Uterus (tissue), 2 donors: ENCODE measurements at regions not wholly inside any gene's neighbourhood (a gene's known extent, or its start where the extent isn't known, plus 50 kb on each side); places are given as distances from the start of the nearest gene placed in this dataset.

Source experiments
- POLR2A ChIP-seq, 2 donors: fragments of 450-650 bp; IDR thresholded peaks; one replicate each; pipeline ENCODE4 v1.6.1; 2016; ENCODE audit warnings: antibody characterized with exemption in 2 of 2, mild to moderate bottlenecking in 1 of 2, moderate library complexity in 1 of 2
- TF ChIP-seq, protein P1 (sequence below), 4 experiments: fragments of 200-600 bp in 2 of 4; fragments of 450-650 bp in 2 of 4; sonication (generic) in 2 of 4; IDR thresholded peaks; one replicate each; pipeline ENCODE4 v1.5.1; 2016 to 2019; ENCODE audit warnings: antibody characterized with exemption in 4 of 4, mild to moderate bottlenecking in 2 of 4, moderate library complexity in 1 of 4

DNA sequence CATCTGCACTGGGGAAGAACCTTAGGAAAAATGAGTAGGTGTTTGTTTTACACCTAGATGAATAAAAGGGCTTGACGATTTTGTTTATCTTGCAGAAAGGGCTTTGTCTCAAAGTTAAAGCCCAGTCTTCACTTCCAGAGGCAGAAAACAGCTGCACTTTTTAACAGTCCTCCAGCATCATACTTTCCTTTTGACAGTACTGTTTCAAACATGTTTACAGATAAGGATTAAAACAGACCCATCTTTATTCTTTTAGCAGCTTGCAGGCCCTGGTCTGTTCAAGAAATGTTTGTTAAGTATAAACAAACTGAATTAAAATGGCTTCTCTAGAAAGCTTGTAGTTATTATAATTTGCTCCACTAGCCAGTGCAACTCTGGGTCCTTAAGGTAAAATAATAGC is 374.2 kb downstream of the EPHA7 start:
- TF ChIP-seq, protein P1, sequence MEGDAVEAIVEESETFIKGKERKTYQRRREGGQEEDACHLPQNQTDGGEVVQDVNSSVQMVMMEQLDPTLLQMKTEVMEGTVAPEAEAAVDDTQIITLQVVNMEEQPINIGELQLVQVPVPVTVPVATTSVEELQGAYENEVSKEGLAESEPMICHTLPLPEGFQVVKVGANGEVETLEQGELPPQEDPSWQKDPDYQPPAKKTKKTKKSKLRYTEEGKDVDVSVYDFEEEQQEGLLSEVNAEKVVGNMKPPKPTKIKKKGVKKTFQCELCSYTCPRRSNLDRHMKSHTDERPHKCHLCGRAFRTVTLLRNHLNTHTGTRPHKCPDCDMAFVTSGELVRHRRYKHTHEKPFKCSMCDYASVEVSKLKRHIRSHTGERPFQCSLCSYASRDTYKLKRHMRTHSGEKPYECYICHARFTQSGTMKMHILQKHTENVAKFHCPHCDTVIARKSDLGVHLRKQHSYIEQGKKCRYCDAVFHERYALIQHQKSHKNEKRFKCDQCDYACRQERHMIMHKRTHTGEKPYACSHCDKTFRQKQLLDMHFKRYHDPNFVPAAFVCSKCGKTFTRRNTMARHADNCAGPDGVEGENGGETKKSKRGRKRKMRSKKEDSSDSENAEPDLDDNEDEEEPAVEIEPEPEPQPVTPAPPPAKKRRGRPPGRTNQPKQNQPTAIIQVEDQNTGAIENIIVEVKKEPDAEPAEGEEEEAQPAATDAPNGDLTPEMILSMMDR (IDR thresholded peaks at IDR 0.05) = no peak
- no peak for TF ChIP-seq POLR2A (IDR thresholded peaks at IDR 0.05)
